SH-SY5Y (cell line): ENCODE measurements at regions not wholly inside any gene's neighbourhood (a gene's known extent, or its start where the extent isn't known, plus 50 kb on each side); places are given as distances from the start of the nearest gene placed in this dataset.

Source experiments
- GATA2 ChIP-seq: IDR thresholded peaks from 2 replicates; pipeline ENCODE4 v1.6.1; 2011; ENCODE audit warnings: mild to moderate bottlenecking, low read depth, low read length
- GATA3 ChIP-seq: IDR thresholded peaks from 2 replicates; pipeline ENCODE4 v1.6.1; 2011; ENCODE audit warnings: low read depth, mild to moderate bottlenecking, low read length, moderate library complexity

- TF ChIP-seq GATA2: no peak
- no peak for TF ChIP-seq GATA3
These were observed 537.6 kb downstream of the KLF5 start for GRCh38 chr13:73596382-73596781.
